Osteocyte (in vitro differentiated cells): ENCODE measurements at regions not wholly inside any gene's neighbourhood (a gene's known extent, or its start where the extent isn't known, plus 50 kb on each side); places are given as distances from the start of the nearest gene placed in this dataset.

Source experiments
- DNase-seq: peaks from one replicate; pipeline ENCODE4 v3.0.0; 2021; ENCODE audit warnings: mixed read lengths; ENCODE audit not compliant: unreplicated experiment; ENCODE audit errors: extremely low spot score
- H3K27ac Mint-ChIP-seq: one replicate; pipeline ENCODE4 v1.8.0; 2021; ENCODE audit warnings: mild to moderate bottlenecking, mixed read lengths; ENCODE audit not compliant: unreplicated experiment
- H3K27me3 Mint-ChIP-seq: one replicate; pipeline ENCODE4 v1.8.0; 2021; ENCODE audit warnings: mixed read lengths; ENCODE audit not compliant: unreplicated experiment
- H3K36me3 Mint-ChIP-seq: one replicate; pipeline ENCODE4 v1.8.0; 2021; ENCODE audit warnings: mixed read lengths; ENCODE audit not compliant: unreplicated experiment
- H3K4me1 Mint-ChIP-seq: one replicate; pipeline ENCODE4 v1.8.0; 2021; ENCODE audit warnings: mixed read lengths; ENCODE audit not compliant: unreplicated experiment
- H3K4me3 Mint-ChIP-seq: one replicate; pipeline ENCODE4 v1.8.0; 2021; ENCODE audit warnings: mild to moderate bottlenecking, moderate library complexity, mixed read lengths; ENCODE audit not compliant: unreplicated experiment
- H3K9me3 Mint-ChIP-seq: one replicate; pipeline ENCODE4 v1.8.0; 2021; ENCODE audit warnings: mixed read lengths; ENCODE audit not compliant: unreplicated experiment
- CTCF ChIP-seq: fragments of 200-600 bp; sonication (generic); IDR thresholded peaks from 2 replicates; pipeline ENCODE4 v1.5.0; 2021; ENCODE audit warnings: antibody characterized with exemption, mild to moderate bottlenecking, moderate library complexity

GRCh38 chr2:217623281-217623912, 379.4 kb downstream of the TNS1 start:
- no peak overlapping the region for H3K4me3 Mint-ChIP-seq
- DNase-seq, result no peak
- no peaks in the 10 kb centered on the region for H3K27me3 Mint-ChIP-seq
- H3K4me1 Mint-ChIP-seq, result peaks cover 69% of the 10 kb centered on the region
- H3K9me3 Mint-ChIP-seq, result no peaks in the 10 kb centered on the region
- peak overlapping the region; percentile 91 for H3K27ac Mint-ChIP-seq
- no peak for TF ChIP-seq CTCF
- no peaks in the 10 kb centered on the region for H3K36me3 Mint-ChIP-seq

GRCh38 chr2:217622205-217623060, 380.4 kb downstream of the TNS1 start:
- peak; percentile 89 for DNase-seq
- H3K9me3 Mint-ChIP-seq, result no peaks in the 10 kb centered on the region
- H3K27ac Mint-ChIP-seq, result peak overlapping the region; percentile 91
- TF ChIP-seq CTCF, result no peak
- H3K4me3 Mint-ChIP-seq, result no peak overlapping the region
- H3K36me3 Mint-ChIP-seq, result no peaks in the 10 kb centered on the region
- peaks cover 69% of the 10 kb centered on the region for H3K4me1 Mint-ChIP-seq
- H3K27me3 Mint-ChIP-seq, result no peaks in the 10 kb centered on the region

- no peak for DNase-seq
- Mint-ChIP-seq H3K4me1 (peaks cover 80% of the 10 kb centered on the region), H3K27me3 (no peaks in the 10 kb centered on the region), H3K4me3 (no peak overlapping the region), H3K9me3 (no peaks in the 10 kb centered on the region), H3K27ac (peak overlapping the region; percentile 72), H3K36me3 (no peaks in the 10 kb centered on the region)
- no peak for TF ChIP-seq CTCF
Observed at GRCh38 chr2:217621391-217621801, 381.4 kb downstream of the TNS1 start.

- H3K27me3 Mint-ChIP-seq, result no peaks in the 10 kb centered on the region
- no peak overlapping the region for H3K27ac Mint-ChIP-seq
- H3K4me1 Mint-ChIP-seq, result peaks cover 61% of the 10 kb centered on the region
- no peak overlapping the region for H3K4me3 Mint-ChIP-seq
- no peak for TF ChIP-seq CTCF
- no peaks in the 10 kb centered on the region for H3K36me3 Mint-ChIP-seq
- no peak for DNase-seq
- no peaks in the 10 kb centered on the region for H3K9me3 Mint-ChIP-seq
Observed at GRCh38 chr2:217618744-217619143, 384.1 kb downstream of the TNS1 start.

- TF ChIP-seq CTCF, result no peak
- peaks cover 52% of the 10 kb centered on the region for H3K4me1 Mint-ChIP-seq
- no peak overlapping the region for H3K4me3 Mint-ChIP-seq
- peak overlapping the region; percentile 12 for H3K27ac Mint-ChIP-seq
- no peaks in the 10 kb centered on the region for H3K9me3 Mint-ChIP-seq
- no peaks in the 10 kb centered on the region for H3K27me3 Mint-ChIP-seq
- no peaks in the 10 kb centered on the region for H3K36me3 Mint-ChIP-seq
- no peak for DNase-seq
Observed at GRCh38 chr2:217617616-217618022, 385.2 kb downstream of the TNS1 start.
